GM12891 (cell line): ENCODE measurements at regions not wholly inside any gene's neighbourhood (a gene's known extent, or its start where the extent isn't known, plus 50 kb on each side); places are given as distances from the start of the nearest gene placed in this dataset.
A peak's percentile ranks its signal among the peaks of the same experiment; 100 is the strongest.
"Not testable (repeated sequence)": the region's sequence is repeated elsewhere in the genome, so short reads cannot be mapped to it uniquely, and the experiment has no call there.

ENCODE experiments used
- DNase-seq: peaks from one replicate; pipeline ENCODE4 v3.0.0; 2011; ENCODE audit warnings: low spot score; ENCODE audit not compliant: insufficient read length
- FAIRE-seq: peaks from 2 replicates; lab custom pipeline; 2011; peaks lifted over from hg19 to GRCh38; lab: Jason Lieb, UNC
- PAX5 ChIP-seq: IDR thresholded peaks from 2 replicates; pipeline ENCODE4 v1.6.1; 2011; ENCODE audit warnings: low read length, moderate library complexity, mild to moderate bottlenecking; ENCODE audit not compliant: insufficient read depth, severe bottlenecking
- POLR2A ChIP-seq: IDR thresholded peaks from 2 replicates; pipeline ENCODE4 v1.6.1; 2011; ENCODE audit warnings: low read depth, low read length, control low read depth
- POLR2AphosphoS5 ChIP-seq: IDR thresholded peaks from 2 replicates; pipeline ENCODE4 v1.6.1; 2011; ENCODE audit warnings: low read depth, low read length, control low read depth
- POU2F2 ChIP-seq: IDR thresholded peaks from 2 replicates; pipeline ENCODE4 v1.6.1; 2011; ENCODE audit warnings: low read depth, mild to moderate bottlenecking, control low read depth, low read length, moderate library complexity
- SPI1 ChIP-seq: IDR thresholded peaks from 2 replicates; pipeline ENCODE4 v1.6.1; 2011; ENCODE audit warnings: low read depth, low read length, control low read depth
- TAF1 ChIP-seq: IDR thresholded peaks from 2 replicates; pipeline ENCODE4 v1.6.1; 2011; ENCODE audit warnings: low read depth, low read length, control low read depth

DNA sequence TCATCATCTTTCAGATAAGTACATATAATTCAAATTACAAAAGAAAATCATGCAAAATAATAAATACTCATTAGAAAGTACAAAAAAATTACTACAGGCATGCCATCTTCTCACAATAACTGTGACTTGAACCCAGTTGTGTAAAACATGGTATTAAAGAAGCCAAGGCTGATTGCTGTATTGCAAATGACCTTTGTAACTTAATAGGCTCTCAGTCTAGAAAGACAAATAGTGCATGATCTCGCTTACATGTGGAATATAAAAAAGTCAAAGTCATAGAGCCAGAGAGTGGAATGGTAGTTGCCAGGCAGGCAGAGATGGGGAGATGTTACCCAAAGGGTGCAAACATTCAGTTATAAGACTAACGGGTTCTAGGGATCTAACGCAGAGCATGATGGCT lies 626.1 kb downstream of the COL12A1 start:
- TF ChIP-seq SPI1 (no peak), TAF1 (no peak), POLR2A (no peak), PAX5 (no peak), POLR2AphosphoS5 (no peak), POU2F2 (no peak)
- DNase-seq = no peak
- no peak for FAIRE-seq

DNA sequence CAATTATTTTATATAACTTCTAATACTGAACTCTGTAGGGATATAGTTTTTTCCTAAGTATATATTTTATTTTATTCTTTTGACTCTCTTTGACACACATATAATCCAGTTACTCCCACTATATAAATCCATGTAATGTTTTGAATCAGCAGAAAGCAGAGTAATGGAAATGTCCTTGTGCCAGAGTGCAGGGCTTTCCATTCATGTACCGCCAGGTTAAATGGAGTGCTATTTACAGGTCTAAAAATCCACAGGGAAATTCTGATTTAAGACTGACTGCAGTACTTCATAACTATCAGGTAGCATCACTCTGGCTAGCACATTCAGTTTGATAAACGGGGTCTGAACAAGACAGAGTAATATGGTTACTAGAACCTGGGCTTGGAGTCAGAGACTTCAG lies 626.8 kb downstream of the COL12A1 start:
- FAIRE-seq = no peak
- TF ChIP-seq SPI1 (no peak), POLR2A (no peak), POLR2AphosphoS5 (no peak), TAF1 (no peak), PAX5 (no peak), POU2F2 (no peak)
- no peak for DNase-seq

GRCh38 chr6:74578339-74578738 lies 627.5 kb downstream of the COL12A1 start:
- TF ChIP-seq TAF1 (no peak), POU2F2 (no peak), POLR2A (no peak), POLR2AphosphoS5 (no peak), SPI1 (no peak), PAX5 (no peak)
- FAIRE-seq = peak; percentile 58
- DNase-seq = no peak

DNA sequence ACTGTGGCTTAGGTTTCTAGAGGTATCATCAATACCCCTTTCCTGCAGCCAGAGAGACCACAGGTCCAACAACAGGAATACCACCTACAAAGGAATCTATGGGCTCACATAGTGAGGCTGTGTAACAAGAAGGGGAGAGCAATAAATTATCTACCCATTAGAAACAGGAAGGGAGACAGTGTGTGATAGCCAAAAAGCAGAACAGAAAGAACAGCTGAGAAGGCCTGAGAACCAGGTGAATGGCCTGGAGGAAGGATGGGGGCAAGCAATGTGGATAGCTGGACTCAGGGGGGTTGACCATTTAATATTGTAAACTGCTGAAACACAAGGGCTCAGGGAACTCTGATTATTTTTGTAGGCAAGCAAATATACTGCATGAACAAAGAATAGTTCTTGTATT lies 628.2 kb downstream of the COL12A1 start:
- FAIRE-seq = peak; percentile 47
- DNase-seq = no peak
- TF ChIP-seq PAX5 (no peak), SPI1 (peak; percentile 95), POU2F2 (0 out of 2 replicates have a peak, but pooled peaks have one; percentile 12), POLR2AphosphoS5 (no peak), POLR2A (no peak), TAF1 (no peak)

DNA sequence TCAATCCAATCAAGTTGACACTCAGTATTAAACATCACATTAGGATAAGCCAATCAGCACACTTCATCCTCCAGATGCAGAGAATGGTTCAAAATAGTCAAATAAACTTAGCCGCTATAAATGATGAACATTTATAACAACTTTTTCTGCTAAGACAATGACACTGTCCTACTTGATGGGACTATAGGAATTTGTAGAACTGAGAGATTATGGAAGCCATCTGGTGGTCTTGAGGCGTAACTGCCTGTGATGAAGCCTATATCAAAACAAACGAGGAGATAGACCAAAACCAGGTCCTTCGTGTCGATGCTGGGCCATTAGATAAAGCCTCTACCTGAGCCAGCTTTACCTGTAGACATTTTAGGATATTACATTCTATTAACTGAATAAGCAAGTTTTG lies 631.1 kb downstream of the COL12A1 start:
- FAIRE-seq = peak; percentile 38
- DNase-seq = no peak

DNA sequence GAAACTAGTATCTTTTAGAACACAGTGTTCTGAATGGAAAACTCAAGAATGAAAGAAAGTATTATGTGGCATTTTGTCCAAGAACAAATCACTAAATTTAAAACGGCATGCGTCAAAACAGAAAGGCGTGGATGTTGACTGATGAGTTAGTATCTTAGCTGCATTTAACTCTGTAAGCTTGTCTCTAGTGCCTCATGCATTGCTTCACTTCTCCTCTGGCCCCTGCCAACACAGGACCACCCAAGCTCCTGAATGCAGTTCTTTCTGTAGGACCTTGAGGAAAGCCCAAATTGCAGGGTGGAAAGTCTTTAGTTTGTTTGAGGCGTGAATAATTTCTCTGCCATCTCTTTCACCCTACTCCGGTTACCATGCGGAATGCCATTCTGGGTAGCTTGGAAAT lies 632.2 kb downstream of the COL12A1 start:
- TF ChIP-seq SPI1 (no peak), POLR2AphosphoS5 (no peak), TAF1 (no peak), PAX5 (no peak), POLR2A (no peak), POU2F2 (no peak)
- FAIRE-seq (no peak), DNase-seq (no peak)

More for the DNA sequence above, 631.1 kb downstream of the COL12A1 start:
- no peak for TF ChIP-seq POLR2A
- TF ChIP-seq POU2F2 = no peak
- TF ChIP-seq PAX5 = no peak
- TF ChIP-seq TAF1 = no peak
- TF ChIP-seq SPI1 = no peak
- no peak for TF ChIP-seq POLR2AphosphoS5

DNA sequence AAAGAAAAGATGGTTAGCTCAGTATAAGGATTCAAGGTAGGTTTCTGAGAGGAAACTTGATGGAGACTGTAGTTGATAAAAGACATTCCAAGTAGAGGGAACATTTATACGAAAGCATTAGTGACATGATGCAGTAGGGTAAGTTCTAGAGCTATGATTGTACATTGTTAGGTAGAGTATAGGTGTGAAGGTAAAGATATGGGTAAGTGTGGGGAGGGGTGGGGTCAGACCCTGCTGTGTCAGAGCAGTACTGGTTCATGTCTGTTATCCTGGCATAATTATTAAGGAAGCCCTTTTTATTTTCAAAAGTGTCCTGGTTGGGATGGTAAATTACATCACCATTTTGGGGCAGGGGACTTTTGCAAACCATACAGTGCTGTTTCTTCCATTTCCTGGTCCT lies 635.8 kb downstream of the COL12A1 start:
- TF ChIP-seq POU2F2 (no peak), SPI1 (no peak), POLR2A (no peak), TAF1 (no peak), POLR2AphosphoS5 (no peak), PAX5 (no peak)
- FAIRE-seq (no peak), DNase-seq (no peak)

- no peak for FAIRE-seq
- no peak for DNase-seq
- no peak for TF ChIP-seq PAX5
- no peak for TF ChIP-seq POLR2AphosphoS5
Measured at GRCh38 chr6:74568861-74569260, 637.0 kb downstream of the COL12A1 start.

DNA sequence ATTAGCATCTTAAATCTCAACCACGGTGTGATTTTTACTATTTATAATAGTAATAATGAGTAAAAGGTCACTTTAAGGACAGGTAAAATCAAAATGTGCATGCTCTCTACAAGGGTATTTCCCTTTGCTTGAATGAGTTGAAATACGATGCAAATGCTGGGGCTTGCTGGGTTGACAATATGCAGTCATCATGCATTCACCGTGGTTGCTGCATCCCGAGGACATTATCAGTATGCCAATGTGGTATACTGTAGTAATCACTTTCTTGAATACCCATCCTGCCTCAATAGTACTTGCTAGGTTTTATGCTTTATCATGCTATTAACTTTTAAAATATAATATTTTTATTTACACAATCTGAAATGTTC lies 637.9 kb downstream of the COL12A1 start:
- not testable (repeated sequence) for FAIRE-seq, DNase-seq

DNA sequence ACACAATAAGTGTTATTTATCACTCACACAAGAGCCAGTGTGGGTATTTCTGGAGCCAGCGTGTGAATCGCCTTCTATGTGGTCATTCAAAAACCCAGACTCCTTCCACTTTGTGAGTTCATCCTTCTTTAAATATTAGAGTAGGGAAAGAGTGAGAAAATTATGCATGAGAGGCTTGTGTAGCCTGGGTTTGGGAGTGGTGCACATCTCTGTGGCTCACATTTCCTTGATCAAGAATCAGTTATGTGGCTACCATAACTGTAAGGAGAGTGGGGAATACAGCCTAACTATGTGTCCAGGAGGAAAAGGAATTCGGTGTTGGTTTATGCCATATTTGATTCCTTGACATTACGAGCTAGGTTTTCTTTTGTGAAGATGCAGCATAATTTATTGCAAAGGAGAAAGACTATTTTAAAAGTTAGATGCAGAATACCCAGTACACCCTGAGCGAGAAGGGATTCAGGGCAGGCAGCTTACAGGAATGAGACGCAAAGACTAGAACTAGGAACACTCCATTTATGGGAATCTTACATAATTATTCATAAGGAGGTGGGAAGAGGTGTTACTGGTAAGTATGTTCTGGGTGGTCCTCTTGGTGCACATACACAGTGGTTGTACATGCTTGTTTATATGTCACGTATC lies 638.5 kb downstream of the COL12A1 start:
- FAIRE-seq (no peak), DNase-seq (no peak)
- TF ChIP-seq POLR2A = no peak
- no peak for TF ChIP-seq TAF1
- no peak for TF ChIP-seq SPI1

GRCh38 chr6:74557236-74557635 lies 648.6 kb downstream of the COL12A1 start:
- DNase-seq = no peak
- no peak for FAIRE-seq
- TF ChIP-seq TAF1 (no peak), PAX5 (no peak), POU2F2 (no peak), SPI1 (no peak), POLR2A (no peak), POLR2AphosphoS5 (no peak)
